Stomach (tissue), 4 donors: ENCODE measurements at regions not wholly inside any gene's neighbourhood (a gene's known extent, or its start where the extent isn't known, plus 50 kb on each side); places are given as distances from the start of the nearest gene placed in this dataset.

Source experiments
- POLR2A ChIP-seq, 4 donors: fragments of 450-650 bp; IDR thresholded peaks; one replicate each; pipeline ENCODE4 v1.6.1; 2016; ENCODE audit warnings: antibody characterized with exemption in 4 of 4, control low read depth in 2 of 4, mild to moderate bottlenecking in 1 of 4, moderate library complexity in 1 of 4
- TF ChIP-seq, protein P1 (sequence below), 7 experiments: fragments of 450-650 bp in 4 of 7; fragments of 200-600 bp in 3 of 7; sonication (generic) in 3 of 7; IDR thresholded peaks; one replicate each; pipeline ENCODE4 v1.5.1; 2016 to 2019; ENCODE audit warnings: antibody characterized with exemption in 7 of 7, control low read depth in 2 of 7, mild to moderate bottlenecking in 1 of 7

DNA sequence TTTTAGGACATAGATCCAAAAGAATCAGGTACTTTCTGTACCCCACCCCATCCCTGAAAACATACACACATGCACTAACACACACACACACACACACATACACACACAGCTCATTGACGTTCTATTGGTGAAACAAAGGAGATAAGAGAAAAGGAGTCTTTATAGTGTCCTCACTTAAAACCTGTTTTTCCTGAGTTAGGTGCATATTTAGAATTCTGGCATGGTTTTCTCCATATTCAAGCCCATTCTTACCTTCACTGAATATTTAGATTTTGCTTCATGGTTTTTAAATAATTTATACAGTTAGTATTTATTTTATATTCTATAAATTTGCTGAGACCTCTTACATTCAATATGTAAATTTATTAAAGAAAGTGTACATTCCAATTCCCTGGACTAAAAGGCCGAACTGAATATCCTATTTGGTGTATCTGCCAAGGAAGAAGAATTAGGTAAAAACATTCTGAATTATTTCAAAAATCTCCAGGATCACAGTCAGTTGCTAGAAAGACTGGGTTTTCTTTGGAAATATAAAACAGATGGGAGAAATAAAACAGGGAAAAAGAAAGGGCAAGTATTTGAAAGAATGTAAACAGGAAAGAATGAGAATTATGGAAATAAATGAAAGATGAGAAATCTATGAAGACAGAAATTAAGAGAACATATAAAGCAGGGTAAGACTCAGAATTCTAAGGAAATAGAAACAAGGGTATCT is 556.2 kb downstream of the KCTD12 start:
- no peak for TF ChIP-seq POLR2A (IDR thresholded peaks at IDR 0.05)
- TF ChIP-seq, protein P1, sequence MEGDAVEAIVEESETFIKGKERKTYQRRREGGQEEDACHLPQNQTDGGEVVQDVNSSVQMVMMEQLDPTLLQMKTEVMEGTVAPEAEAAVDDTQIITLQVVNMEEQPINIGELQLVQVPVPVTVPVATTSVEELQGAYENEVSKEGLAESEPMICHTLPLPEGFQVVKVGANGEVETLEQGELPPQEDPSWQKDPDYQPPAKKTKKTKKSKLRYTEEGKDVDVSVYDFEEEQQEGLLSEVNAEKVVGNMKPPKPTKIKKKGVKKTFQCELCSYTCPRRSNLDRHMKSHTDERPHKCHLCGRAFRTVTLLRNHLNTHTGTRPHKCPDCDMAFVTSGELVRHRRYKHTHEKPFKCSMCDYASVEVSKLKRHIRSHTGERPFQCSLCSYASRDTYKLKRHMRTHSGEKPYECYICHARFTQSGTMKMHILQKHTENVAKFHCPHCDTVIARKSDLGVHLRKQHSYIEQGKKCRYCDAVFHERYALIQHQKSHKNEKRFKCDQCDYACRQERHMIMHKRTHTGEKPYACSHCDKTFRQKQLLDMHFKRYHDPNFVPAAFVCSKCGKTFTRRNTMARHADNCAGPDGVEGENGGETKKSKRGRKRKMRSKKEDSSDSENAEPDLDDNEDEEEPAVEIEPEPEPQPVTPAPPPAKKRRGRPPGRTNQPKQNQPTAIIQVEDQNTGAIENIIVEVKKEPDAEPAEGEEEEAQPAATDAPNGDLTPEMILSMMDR (IDR thresholded peaks at IDR 0.05), result no peak
